IMR-90 (cell line): ENCODE measurements at regions not wholly inside any gene's neighbourhood (a gene's known extent, or its start where the extent isn't known, plus 50 kb on each side); places are given as distances from the start of the nearest gene placed in this dataset.

Experiments used
- BHLHE40 ChIP-seq: fragments of 150-350 bp; IDR thresholded peaks from 2 replicates; pipeline ENCODE4 v1.6.1; 2016; ENCODE audit warnings: mild to moderate bottlenecking, low read depth, low read length
- CHD1 ChIP-seq: IDR thresholded peaks from 2 replicates; pipeline ENCODE4 v1.6.1; 2012; ENCODE audit warnings: low read depth, low read length, improper control_type of control experiment
- CTCF ChIP-seq: conservative IDR thresholded peaks from 2 replicates; pipeline ENCODE4 v1.5.1; 2012; ENCODE audit warnings: mild to moderate bottlenecking, low read depth, low read length, improper control_type of control experiment
- ELK1 ChIP-seq: fragments of 150-350 bp; IDR thresholded peaks from 2 replicates; pipeline ENCODE4 v1.6.1; 2016; ENCODE audit warnings: low read depth, mild to moderate bottlenecking, low read length, moderate library complexity, borderline replicate concordance
- FOS ChIP-seq: fragments of 150-350 bp; IDR thresholded peaks from 2 replicates; pipeline ENCODE4 v1.6.1; 2016; ENCODE audit warnings: low read depth, low read length
- MAZ ChIP-seq: IDR thresholded peaks from 2 replicates; pipeline ENCODE4 v1.6.1; 2012; ENCODE audit warnings: low read depth, mild to moderate bottlenecking, low read length, improper control_type of control experiment, moderate library complexity, borderline replicate concordance
- MXI1 ChIP-seq: IDR thresholded peaks from 2 replicates; pipeline ENCODE4 v1.6.1; 2012; ENCODE audit warnings: low read depth, mild to moderate bottlenecking, low read length, moderate library complexity, borderline replicate concordance
- NFE2L2 ChIP-seq: fragments of 150-350 bp; IDR thresholded peaks from 2 replicates; pipeline ENCODE4 v1.6.1; 2016; ENCODE audit warnings: low read depth, mild to moderate bottlenecking, low read length
- POLR2A ChIP-seq: IDR thresholded peaks from 2 replicates; pipeline ENCODE4 v1.6.1; 2012; ENCODE audit warnings: mild to moderate bottlenecking, low read depth, low read length
- RAD21 ChIP-seq: IDR thresholded peaks from 2 replicates; pipeline ENCODE4 v1.6.1; 2012; ENCODE audit warnings: low read length, improper control_type of control experiment
- RCOR1 ChIP-seq: IDR thresholded peaks from 2 replicates; pipeline ENCODE4 v1.6.1; 2012; ENCODE audit warnings: mild to moderate bottlenecking, low read length, improper control_type of control experiment; ENCODE audit not compliant: insufficient replicate concordance
- SMC3 ChIP-seq: fragments of 150-350 bp; IDR thresholded peaks from 2 replicates; pipeline ENCODE4 v1.6.1; 2016; ENCODE audit warnings: low read depth, mild to moderate bottlenecking, antibody characterized with exemption, low read length, moderate library complexity
- USF2 ChIP-seq: fragments of 150-350 bp; IDR thresholded peaks from 2 replicates; pipeline ENCODE4 v1.6.1; 2017; ENCODE audit warnings: mild to moderate bottlenecking, antibody characterized with exemption, low read length, low read depth

DNA sequence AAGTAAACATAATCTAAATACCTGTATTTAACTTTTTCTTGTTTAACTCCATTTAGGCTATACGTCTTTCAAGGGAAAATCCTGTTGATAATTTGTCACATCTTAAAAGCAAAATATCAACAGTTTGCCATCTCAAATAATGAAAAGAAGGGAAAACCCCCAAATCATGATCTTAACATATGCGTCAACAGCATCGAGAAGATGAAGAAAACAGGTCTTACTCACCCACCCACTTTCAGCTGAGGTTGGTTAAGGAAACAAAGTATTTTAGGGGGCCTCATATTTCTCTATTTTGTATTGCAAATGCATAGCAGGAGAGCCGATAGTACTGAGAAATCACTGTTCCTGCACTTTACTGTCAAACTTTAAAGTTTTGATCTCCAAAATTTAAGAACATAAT is 143.1 kb upstream of the COPS8 start:
- no peak for TF ChIP-seq MXI1
- TF ChIP-seq CTCF, result no peak
- TF ChIP-seq POLR2A, result no peak
- no peak for TF ChIP-seq FOS
- TF ChIP-seq RAD21, result no peak
- TF ChIP-seq CHD1, result no peak
- no peak for TF ChIP-seq BHLHE40
- no peak for TF ChIP-seq RCOR1
- no peak for TF ChIP-seq MAZ
- no peak for TF ChIP-seq NFE2L2
- no peak for TF ChIP-seq ELK1
- no peak for TF ChIP-seq USF2
- no peak for TF ChIP-seq SMC3
